HG03342 (cell line): ENCODE measurements at regions not wholly inside any gene's neighbourhood (a gene's known extent, or its start where the extent isn't known, plus 50 kb on each side); places are given as distances from the start of the nearest gene placed in this dataset.
"Not testable (repeated sequence)": the region's sequence is repeated elsewhere in the genome, so short reads cannot be mapped to it uniquely, and the experiment has no call there.

Experiments
- ATAC-seq: cut with Tn5 transposase; IDR thresholded peaks from one replicate; pipeline ENCODE4 v1.9.1; 2021; ENCODE audit warnings: mild to moderate bottlenecking, moderate library complexity; ENCODE audit not compliant: unreplicated experiment

DNA sequence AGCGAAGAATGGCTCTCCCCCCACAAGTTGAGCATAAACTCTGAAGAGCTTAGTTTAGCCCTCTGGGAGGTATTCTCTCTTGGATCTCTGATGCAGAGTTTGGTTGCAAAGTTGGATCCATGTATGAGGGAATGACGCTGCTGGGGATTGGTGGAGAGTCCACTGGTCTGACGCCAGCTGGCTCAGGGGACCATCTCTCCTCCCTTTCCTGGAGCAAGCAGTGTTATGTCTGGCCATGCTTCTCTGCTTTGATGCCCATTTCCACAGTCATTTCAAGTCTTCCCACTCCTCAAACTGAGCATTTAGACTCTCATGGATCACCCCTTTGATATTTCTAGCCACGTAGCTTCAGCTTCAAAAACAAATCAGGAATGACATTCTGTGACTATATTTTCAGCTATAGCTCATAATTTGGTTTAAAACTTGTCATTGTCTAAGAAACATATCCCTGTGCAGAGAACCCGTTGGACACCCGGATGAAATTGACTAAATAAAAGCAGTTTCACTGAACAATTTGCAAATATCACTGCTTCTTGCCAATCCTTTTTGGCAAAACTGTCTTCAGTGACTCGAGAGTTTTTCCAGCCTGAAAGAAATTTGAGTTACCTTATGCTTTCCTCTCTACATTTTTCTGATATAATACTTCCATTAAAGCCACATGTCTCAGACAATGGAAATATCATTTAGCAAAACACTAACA, 193.4 kb upstream of the CDH11 start:
- ATAC-seq = no peak

DNA sequence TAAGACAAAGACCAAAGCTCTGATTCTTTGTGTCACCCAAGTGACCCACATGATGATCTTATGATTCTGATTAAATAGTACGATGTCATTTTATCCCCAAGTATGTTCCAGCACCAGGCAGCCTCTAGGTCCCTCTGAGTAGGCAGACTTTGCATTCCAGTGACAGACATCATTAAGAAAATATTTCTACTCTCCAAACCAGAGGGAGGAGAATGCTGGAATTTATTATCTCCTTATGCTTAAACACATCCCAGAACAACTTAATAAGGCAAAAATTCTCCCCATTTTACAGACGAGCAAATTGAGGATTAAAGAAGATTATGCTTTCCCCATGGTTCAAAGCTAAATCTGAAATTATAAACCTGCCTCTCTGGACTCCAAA, 192.8 kb upstream of the CDH11 start:
- ATAC-seq = no peak

DNA sequence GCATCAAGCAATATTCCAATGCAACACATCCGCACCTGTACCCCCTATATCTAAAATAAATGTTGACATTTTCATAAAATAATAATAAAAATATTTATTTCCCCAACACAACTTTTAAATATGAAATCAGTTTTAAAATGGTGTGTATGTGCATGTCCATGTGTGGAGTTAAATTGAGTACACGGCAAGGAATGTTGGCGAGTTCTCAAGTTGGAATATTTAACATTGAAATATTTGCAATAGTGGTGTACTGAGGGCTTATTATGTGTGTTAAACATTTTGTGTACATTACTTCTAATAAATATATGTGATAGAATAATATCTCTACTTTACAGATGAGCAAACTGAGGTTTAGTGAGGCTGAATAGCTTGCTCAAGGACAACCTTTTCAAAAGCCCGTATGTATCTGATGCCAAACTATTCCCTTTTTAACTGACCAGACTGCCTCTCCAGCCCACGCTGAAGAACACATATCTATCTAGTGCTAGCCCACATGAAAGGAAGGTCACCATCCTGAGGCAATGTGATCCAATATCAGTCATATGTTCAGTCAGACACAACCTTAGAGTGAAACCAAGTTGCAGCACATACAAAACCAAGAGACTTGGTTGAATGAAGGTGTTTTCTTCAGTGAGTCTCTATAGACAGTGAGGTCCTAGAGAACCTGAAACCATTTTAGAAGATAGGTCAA, 192.2 kb upstream of the CDH11 start:
- ATAC-seq = no peak

DNA sequence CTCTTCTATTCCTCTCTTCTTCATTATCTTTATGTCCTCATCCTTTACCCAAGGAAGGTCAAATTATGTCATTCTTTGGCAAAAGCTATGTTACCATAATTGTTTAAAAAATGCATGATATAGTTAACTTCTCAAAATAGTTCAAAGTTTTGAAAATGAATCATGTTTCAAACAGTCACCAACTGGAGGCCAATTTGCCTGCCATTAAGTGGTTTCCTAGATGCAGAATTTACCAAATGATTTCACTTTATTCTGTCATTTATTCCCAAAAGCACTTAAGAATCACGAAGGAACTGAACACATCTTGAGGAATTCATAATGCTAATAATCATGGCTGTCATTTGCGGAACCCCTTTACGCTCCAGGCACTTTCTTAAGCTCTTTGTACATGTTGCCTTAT, 190.9 kb upstream of the CDH11 start:
- ATAC-seq = no peak

DNA sequence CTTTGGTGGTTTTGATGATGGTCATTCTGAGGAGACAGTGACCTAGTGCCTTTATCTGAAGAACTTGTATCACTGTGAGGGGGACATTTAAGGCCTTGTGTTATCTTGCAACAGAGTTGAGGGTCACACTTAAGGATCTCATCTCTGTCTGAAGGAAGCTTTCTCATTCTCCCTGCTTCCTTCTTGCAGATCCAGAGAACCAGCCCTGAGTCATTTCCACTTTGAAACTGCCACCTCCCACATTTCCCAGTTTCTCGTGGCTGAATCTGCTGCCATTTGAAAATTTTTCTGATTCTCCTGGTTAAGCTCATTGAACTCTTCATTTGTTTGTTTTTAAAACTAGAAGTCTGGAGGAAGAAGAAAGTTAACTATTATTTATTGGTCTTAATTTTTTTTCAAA, 190.2 kb upstream of the CDH11 start:
- no peak for ATAC-seq

DNA sequence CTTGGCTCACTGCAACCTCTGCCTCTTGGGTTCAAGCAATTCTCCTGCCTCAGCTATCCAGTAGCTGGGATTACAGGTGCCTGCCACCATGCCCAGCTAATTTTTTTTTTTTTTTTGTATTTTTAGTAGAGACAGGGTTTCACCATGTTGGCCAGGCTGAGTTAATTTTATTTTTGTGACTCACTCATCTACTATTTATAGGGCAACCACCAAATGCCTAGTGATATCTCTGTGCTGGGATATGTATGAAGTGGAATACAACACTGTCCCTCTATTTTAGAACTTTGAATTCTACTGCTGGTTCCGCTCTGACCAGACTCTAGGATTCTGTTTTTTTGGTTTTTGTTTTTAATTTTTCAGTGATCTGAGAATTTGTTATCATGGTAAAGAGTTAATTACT, 188.6 kb upstream of the CDH11 start:
- ATAC-seq = not testable (repeated sequence)

DNA sequence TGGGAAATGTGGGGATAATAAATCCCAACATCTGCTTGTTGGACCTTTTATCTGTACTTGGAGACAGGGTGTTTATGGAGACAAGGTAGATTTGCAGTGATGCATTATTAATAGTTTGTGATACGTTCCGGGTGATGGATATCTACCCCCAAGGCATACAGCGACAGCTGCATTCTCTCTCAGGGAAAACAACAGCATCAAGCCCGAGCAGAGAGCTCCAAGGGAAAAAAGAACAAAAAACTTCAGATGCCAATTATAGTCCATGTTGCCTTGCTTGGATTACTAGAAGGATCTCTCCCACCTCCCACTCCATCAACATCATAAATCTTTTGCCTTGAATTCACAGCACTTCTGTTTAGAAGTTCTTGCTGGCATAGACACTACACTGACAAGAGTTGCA, 187.5 kb upstream of the CDH11 start:
- ATAC-seq = no peak

DNA sequence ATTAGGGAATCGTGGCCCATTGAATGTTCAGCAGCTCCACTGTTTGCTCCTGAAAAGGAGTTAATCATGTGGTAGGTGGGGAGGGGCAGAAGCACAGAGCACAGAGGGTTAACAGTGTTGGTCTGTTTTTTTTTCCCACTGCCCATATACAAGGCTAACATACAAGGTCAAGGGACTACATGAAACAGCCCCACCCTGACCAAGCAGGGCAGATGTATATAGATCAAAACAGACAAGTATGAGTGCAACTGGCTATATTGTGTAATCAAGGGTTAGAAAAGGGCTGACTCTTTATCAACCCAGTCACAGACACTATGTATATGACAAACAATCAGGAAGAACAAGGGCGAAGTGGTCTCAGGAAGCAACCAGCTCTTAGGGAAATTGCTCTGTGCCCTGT, 186.6 kb upstream of the CDH11 start:
- ATAC-seq = no peak

DNA sequence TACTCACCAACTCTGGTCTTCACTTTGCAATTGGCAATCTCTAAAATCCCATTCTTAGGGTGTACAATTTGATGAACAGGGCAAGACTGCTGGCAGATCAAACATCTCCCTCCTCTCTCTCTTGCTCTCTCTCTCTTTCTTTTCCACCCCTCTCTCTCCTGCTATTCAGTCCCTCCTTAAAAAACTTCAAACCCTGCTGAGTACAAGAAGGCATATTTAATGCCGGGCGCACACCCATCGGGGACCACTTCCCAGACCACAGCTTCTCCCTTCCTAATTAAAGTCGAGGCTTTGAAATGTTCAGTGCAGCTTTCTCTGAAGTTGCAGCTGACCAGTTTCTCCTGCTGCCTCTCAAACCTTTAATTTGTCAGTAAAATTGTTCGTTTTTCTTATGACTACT, 185.4 kb upstream of the CDH11 start:
- ATAC-seq = no peak

DNA sequence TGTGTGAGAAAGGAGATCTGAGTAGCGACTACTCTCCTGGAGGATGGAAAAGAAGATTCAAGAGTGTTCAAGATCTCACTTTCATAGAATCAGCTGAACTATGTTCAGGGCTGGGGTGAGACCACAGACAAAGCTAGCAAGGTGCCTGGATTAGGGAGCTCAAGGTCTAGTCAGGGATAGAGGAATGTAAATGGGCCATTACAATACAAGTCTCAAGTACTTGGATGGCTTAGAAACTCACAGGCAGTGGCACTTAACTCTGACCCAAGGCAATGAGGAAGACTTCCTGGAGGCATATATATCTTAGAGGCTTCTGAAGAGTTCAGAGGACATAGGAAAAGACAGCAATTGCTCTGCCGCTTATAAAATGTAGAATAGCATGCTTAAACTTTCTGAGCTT, 184.9 kb upstream of the CDH11 start:
- no peak for ATAC-seq

DNA sequence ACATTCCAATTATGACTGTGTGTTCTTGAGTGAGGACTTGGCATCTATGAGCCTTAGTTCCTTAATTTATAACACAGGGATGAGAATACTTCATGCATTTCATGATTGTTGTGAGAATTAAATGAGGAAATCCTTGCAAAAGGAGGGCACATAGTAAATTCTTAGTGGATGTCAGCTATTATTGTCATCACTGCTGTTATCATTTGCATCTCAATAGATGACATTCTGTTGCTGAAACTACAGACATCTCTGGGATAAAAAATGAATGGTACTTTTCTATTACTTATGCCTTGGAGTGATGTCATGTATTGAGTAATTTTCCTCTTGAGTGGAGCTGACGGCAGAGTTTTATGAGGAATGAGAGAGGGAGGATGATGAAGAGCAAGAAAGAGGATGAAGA, 184.4 kb upstream of the CDH11 start:
- no peak for ATAC-seq

DNA sequence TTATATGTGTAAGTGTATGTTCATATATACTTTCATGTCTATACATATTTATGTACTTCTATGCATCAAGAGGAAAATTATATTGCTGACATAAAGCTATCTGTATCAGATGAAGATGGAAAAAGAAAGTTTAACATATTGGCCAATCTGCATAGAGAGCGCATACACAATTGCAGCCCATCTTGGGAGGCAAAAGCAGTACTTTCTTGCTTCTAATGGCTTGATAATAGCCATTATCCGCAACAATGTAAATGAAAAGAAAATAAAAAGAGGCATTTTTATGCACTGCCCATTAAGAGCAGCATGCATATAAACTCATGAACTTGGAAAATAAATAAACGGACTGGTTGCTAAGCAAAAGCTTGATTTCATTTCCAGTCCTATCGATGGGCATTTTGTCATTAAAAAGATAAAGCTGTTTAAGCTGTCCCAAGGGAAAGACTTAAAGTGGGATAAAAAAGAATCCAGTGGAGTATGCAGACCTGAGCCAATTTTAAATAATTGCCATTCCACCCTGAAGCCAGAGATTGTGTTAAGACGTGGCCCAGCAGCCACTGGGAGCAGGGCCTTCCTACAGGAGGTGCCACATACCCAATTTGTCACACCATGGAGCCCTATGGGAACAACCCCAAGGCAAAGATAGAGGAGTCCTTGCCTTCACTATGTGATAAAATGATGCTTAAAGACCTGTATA, 183.6 kb upstream of the CDH11 start:
- no peak for ATAC-seq

DNA sequence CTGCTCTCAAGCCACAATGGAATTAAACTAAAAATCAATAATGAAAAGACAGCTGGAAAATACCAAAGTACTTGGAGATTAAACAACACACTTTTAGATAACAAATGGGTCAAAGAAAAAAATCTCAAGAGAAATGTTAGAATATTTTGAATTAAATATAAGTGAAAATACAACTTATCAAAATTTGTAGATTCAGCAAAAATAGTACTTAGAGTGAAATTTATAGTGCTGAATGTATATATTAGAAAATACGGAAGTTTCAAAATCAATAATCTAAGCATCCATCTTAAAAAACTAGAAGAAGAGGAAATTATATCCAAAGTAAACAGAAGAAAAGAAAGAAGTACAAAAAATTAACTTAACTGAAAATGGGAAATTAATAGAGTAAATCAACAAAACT, 179.2 kb upstream of the CDH11 start:
- ATAC-seq = no peak

DNA sequence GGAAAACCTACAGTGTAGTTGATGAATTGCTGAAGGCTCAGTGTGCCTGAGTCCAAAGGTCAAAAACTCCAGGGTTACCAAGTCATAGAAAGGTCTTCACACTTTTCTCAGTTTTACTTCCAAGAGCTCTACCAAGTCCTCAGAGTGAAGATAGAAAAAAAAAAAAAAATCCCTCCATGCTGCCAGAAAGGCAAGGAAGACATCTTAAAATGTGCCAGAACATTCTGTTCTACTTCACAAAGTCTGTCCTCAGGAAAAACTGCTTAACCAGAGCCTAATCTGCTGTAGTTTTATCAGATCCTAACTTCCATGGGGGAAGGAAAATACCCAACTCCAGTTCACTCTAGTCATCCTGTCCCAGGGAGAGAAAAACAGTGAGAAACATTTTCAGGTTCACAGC, 175.6 kb upstream of the CDH11 start:
- ATAC-seq = no peak

DNA sequence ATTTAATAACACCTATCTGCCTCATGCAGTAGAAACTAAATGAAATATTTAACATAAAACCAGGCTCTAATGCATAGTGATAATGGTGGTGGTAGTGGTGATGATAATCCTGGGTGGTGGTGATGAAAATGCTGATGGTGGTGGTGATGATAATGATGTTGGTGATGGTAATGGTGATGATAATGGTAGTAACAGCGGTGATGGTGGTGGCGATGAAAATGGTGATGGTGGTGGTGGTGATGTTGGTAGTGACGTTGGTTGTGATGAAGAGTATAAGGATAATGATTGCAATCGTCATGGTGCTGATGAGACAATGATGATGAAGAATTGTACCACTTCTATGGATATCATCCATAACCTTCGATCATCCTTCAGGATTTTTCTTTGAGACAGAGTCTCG, 173.7 kb upstream of the CDH11 start:
- ATAC-seq = no peak

DNA sequence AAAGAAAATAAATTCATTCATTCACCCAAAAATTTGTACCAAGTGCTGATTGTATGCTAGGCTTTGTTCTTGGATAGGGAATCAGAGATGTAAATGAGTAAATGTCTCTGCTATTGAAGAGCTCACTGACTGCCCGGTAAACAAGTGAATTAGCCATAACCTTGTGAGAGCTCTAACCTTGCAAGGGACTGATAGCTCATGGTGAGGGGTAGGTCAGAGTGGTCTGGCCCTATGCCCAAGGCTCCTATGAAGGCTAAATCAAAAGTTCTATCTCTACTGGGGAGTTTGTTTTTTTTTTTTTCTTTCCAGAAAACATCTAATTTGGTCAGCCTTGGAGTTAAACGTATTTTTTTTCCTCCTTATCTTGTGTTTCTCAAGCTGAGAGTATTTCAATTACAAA, 172.8 kb upstream of the CDH11 start:
- no peak for ATAC-seq

DNA sequence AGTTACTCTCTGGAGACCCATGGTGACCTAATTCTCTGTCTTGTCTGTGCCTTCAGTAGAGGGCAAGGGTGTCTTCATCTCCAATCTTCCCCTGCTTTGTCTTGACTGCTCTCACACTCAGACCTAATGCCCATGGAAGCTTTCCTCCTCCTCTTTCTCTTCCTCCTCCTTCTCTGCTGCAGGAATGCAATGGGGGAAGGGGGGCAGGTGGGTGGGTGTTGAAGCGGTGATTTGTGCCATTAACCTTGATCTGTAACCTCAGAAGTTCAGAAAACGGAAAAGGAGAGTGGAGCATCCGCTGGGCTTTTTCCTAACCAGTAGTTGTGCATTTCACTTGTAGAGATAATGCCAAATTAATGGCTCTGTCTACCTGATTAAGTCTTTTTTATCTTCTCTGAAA, 172.3 kb upstream of the CDH11 start:
- ATAC-seq = no peak

DNA sequence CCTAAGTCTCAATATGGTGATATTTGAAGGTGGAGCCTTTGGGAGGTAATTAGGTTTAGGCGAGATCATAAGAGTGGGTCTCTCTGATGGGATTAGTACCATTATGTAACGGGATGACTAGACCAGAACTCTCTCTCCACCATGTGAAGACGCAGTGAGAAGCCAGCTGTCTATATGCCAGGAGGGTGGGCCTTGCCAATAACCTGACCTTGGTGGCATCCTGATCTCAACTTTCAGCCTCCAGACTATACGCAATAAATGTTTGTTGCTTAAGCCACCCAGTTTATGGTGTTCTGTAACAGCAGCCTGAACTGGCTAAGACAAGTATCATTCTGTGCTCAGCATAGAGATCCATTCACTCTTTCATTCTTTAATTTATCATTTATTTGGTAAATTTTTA, 167.2 kb upstream of the CDH11 start:
- ATAC-seq = no peak

DNA sequence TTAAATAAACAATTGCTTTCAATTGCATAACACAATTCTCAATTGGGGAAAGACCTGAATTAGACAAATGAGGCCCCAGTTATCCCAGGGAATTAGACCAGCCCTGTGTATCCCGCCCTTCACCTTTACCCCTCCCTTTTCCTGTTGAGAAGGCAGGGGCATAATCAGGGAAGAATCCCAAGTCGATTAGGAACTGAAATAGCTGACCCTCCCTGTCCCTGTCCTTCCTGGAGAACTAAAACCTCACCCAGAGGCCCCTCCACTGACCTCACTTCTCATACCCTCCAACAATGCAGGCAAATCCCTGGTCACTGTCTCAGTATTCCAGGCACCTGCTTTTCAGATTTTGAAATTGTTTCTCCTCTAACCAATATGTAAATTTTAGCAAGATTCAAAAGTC, 165.4 kb upstream of the CDH11 start:
- ATAC-seq = no peak

DNA sequence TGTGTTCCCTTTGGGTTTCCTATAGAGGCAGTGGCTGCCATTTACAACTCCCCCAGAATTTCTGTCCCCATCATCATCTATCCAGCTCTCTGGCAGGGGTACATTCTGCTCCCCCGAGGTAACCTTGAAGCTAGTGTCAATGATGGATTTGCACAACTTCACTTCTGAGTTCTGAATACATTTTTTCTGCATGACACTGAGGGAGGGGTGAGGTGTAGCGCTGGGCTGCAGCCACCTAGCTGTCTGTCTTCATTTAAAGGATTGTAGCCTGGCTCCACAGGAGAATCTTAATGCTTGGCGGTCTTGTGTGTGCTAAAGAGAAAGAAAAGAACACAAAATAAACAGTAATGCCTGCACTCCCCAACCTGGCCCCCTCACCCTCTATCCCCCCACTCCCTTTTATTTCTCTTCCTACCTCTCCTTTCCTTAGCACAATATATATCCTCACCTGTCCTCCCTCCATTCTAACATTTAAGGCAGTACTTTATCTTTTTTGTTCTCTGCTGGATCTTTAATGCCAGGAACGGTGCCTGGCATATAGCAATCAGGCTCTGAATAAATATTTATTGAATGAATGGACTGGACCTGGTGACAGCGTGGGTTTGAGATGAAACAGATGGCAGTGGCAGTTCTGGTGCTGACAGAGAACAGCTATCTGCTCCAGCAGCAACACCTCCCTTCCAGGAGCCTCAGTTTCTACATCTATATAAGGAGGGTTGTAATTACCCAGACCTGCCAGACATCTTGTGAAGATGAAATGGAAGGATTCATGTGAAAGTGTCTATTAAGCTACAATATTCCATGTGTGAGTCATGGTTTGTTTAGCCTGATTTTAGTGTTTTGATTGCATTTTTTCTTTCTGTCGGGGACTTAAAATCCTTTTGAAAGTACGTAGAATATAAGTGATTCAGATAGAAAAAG, 163.5 kb upstream of the CDH11 start:
- ATAC-seq = no peak

DNA sequence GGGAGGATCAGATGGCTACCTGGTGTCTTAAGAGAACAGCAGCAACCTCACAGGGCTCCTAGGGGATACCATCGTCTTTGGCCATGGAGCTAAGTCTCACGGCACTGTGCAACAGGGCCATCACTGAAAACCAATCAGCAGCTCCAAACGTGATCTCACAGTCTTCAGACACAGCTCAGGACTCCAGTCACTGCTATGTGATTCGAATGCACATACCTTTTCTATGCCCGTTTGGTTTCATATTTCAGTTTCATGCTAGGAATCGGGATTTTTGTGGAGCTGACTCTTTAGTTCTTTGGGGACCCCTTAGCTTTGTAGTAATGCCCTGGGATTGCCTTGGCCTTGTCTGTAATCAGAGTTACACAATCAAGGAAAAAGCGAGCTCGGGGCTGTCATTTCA, 162.8 kb upstream of the CDH11 start:
- ATAC-seq = no peak
